SK-N-SH treated with all-trans-retinoic acid at 6 μM for 48 hours (cell line): ENCODE measurements at regions not wholly inside any gene's neighbourhood (a gene's known extent, or its start where the extent isn't known, plus 50 kb on each side); places are given as distances from the start of the nearest gene placed in this dataset.

Experiments used
- ATAC-seq: fragments of 200-7000 bp; cut with Tn5 transposase; 3 replicates; pipeline ENCODE4 v1.9.1; 2020; ENCODE audit warnings: mild to moderate bottlenecking, moderate library complexity
- ARNTL ChIP-seq: fragments of 450-650 bp; formaldehyde crosslinking; IDR thresholded peaks from 2 replicates; pipeline ENCODE4 v1.5.0; 2020; ENCODE audit warnings: low read depth, mild to moderate bottlenecking, moderate library complexity, borderline replicate concordance
- BACH2 ChIP-seq: fragments of 250-450 bp; sonication (Bioruptor Pico); IDR thresholded peaks from 2 replicates; pipeline ENCODE4 v1.9.0; 2021; ENCODE audit warnings: mild to moderate bottlenecking, borderline replicate concordance
- CSDC2 ChIP-seq: fragments of 250-450 bp; sonication (Bioruptor Pico); IDR thresholded peaks from 2 replicates; pipeline ENCODE4 v1.5.0; 2020; ENCODE audit warnings: mild to moderate bottlenecking, moderate library complexity
- ESRRG ChIP-seq: fragments of 250-450 bp; sonication (Bioruptor Pico); IDR thresholded peaks from 2 replicates; pipeline ENCODE4 v1.6.1; 2021; ENCODE audit warnings: mild to moderate bottlenecking
- GLIS3 ChIP-seq: fragments of 250-450 bp; sonication (Bioruptor Pico); IDR thresholded peaks from 2 replicates; pipeline ENCODE4 v1.5.0; 2020; ENCODE audit warnings: mild to moderate bottlenecking, moderate library complexity
- ISL1 ChIP-seq: fragments of 250-450 bp; sonication (Bioruptor Pico); IDR thresholded peaks from 2 replicates; pipeline ENCODE4 v2.1.2; 2022; ENCODE audit warnings: mild to moderate bottlenecking, moderate library complexity
- OSR1 ChIP-seq: fragments of 250-450 bp; sonication (Bioruptor Pico); IDR thresholded peaks from 2 replicates; pipeline ENCODE4 v1.8.0; 2022; ENCODE audit warnings: moderate library complexity, mild to moderate bottlenecking, inconsistent platforms
- PATZ1 ChIP-seq: fragments of 250-450 bp; sonication (Bioruptor Pico); IDR thresholded peaks from 2 replicates; pipeline ENCODE4 v1.8.0; 2020; ENCODE audit warnings: mild to moderate bottlenecking, moderate library complexity, borderline replicate concordance
- PPARA ChIP-seq: fragments of 250-450 bp; sonication (Bioruptor Pico); IDR thresholded peaks from 2 replicates; pipeline ENCODE4 v1.5.0; 2020; ENCODE audit warnings: mild to moderate bottlenecking, borderline replicate concordance
- RARB ChIP-seq: fragments of 250-450 bp; sonication (Bioruptor Pico); IDR thresholded peaks from 2 replicates; pipeline ENCODE4 v1.8.0; 2021; ENCODE audit warnings: mild to moderate bottlenecking, moderate library complexity
- SNAI2 ChIP-seq: fragments of 250-450 bp; sonication (Bioruptor Pico); IDR thresholded peaks from 2 replicates; pipeline ENCODE4 v1.5.0; 2020; ENCODE audit warnings: mild to moderate bottlenecking, moderate library complexity
- TCF4 ChIP-seq: fragments of 250-450 bp; sonication (Bioruptor Pico); IDR thresholded peaks from 2 replicates; pipeline ENCODE4 v1.8.0; 2021; ENCODE audit warnings: mild to moderate bottlenecking, moderate library complexity, borderline replicate concordance
- TOX ChIP-seq: fragments of 250-450 bp; sonication (Bioruptor Pico); IDR thresholded peaks from 2 replicates; pipeline ENCODE4 v1.8.0; 2021; ENCODE audit warnings: mild to moderate bottlenecking, moderate library complexity, borderline replicate concordance
- TSHZ2 ChIP-seq: fragments of 250-450 bp; sonication (Bioruptor Pico); IDR thresholded peaks from 2 replicates; pipeline ENCODE4 v1.5.0; 2020; ENCODE audit warnings: mild to moderate bottlenecking, moderate library complexity
- ZFP3 ChIP-seq: fragments of 250-450 bp; sonication (Bioruptor Pico); IDR thresholded peaks from 2 replicates; pipeline ENCODE4 v1.5.0; 2020; ENCODE audit warnings: mild to moderate bottlenecking, moderate library complexity
- ZFP30 ChIP-seq: fragments of 450-650 bp; formaldehyde crosslinking; IDR thresholded peaks from 2 replicates; pipeline ENCODE4 v1.5.0; 2022; ENCODE audit warnings: mild to moderate bottlenecking, moderate library complexity
- ZNF565 ChIP-seq: fragments of 450-650 bp; formaldehyde crosslinking; conservative IDR thresholded peaks from 2 replicates; pipeline ENCODE4 v1.5.0; 2020; ENCODE audit warnings: low read depth, mild to moderate bottlenecking, moderate library complexity
- ZNF70 ChIP-seq: fragments of 450-650 bp; formaldehyde crosslinking; IDR thresholded peaks from 2 replicates; pipeline ENCODE4 v1.5.0; 2020; ENCODE audit warnings: mild to moderate bottlenecking, moderate library complexity
- ZNF8 ChIP-seq: fragments of 450-650 bp; formaldehyde crosslinking; IDR thresholded peaks from 2 replicates; pipeline ENCODE4 v1.5.0; 2020; ENCODE audit warnings: mild to moderate bottlenecking, moderate library complexity
- TF ChIP-seq, protein P1 (sequence below): fragments of 250-450 bp; sonication (Bioruptor Pico); IDR thresholded peaks from 2 replicates; pipeline ENCODE4 v1.5.1; 2020; ENCODE audit warnings: low read depth, mild to moderate bottlenecking, moderate library complexity
- TF ChIP-seq, protein P2 (sequence below): fragments of 250-450 bp; sonication (Bioruptor Pico); IDR thresholded peaks from 2 replicates; pipeline ENCODE4 v1.8.0; 2021; ENCODE audit warnings: low read depth, mild to moderate bottlenecking, moderate library complexity, borderline replicate concordance

- no peak for ATAC-seq
- TF ChIP-seq ESRRG (CRISPR knock-in tag) (no peak), ZFP30 (no peak), ARNTL (CRISPR knock-in tag) (no peak), ZFP3 (CRISPR knock-in tag) (no peak), TCF4 (CRISPR knock-in tag) (no peak), CSDC2 (no peak), ZNF70 (CRISPR knock-in tag) (no peak), PPARA (CRISPR knock-in tag) (no peak), PATZ1 (no peak), ISL1 (CRISPR knock-in tag) (no peak), ZNF565 (no peak), GLIS3 (CRISPR knock-in tag) (no peak), TSHZ2 (CRISPR knock-in tag) (no peak), SNAI2 (CRISPR knock-in tag) (no peak), RARB (CRISPR knock-in tag) (no peak), BACH2 (CRISPR knock-in tag) (no peak)
- TF ChIP-seq, protein P1, sequence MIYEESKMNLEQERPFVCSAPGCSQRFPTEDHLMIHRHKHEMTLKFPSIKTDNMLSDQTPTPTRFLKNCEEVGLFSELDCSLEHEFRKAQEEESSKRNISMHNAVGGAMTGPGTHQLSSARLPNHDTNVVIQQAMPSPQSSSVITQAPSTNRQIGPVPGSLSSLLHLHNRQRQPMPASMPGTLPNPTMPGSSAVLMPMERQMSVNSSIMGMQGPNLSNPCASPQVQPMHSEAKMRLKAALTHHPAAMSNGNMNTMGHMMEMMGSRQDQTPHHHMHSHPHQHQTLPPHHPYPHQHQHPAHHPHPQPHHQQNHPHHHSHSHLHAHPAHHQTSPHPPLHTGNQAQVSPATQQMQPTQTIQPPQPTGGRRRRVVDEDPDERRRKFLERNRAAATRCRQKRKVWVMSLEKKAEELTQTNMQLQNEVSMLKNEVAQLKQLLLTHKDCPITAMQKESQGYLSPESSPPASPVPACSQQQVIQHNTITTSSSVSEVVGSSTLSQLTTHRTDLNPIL (CRISPR knock-in tag) = no peak
Observed at GRCh38 chr11:47906066-47906465, 57.9 kb upstream of the NUP160 start.

DNA sequence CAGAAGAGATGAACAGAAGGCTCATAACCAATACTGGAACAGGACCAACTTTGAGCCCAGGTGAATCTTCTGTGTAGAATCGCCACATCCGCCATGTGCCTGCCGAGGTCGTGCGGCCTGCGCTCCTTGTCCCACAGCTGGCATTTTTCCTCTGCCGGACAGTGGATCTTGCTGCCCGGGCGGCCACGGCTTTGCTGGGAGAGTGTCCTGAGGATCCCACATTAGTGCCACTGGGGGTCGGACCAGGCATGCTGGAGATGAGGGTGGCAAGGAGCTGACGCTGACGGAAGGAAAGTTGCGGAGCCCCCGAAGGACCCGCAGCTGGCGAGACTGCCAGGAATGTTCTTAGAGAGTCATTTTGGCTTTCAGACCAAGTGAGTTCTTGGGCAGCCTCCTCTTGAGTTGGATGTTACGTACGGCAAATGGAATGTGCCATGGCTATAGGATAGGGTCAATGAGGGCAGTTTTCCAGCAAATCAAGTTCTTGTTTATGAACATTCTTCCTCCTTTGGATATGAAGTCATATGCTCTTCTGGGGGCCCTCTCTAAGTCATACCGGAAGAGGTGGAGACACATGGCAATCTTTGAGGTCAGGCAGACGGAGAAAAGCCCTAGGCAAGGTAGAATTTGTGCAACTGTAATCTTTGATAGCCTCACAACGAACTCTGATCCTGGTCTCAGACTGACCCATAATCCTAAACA lies 57.4 kb upstream of the NUP160 start:
- no peak for ATAC-seq
- no peak for TF ChIP-seq TCF4 (CRISPR knock-in tag)
- TF ChIP-seq PATZ1 = no peak
- no peak for TF ChIP-seq ISL1 (CRISPR knock-in tag)
- TF ChIP-seq ESRRG (CRISPR knock-in tag) = no peak
- no peak for TF ChIP-seq PPARA (CRISPR knock-in tag)
- TF ChIP-seq TOX (CRISPR knock-in tag) = no peak
- TF ChIP-seq, protein P1 (CRISPR knock-in tag) = no peak
- TF ChIP-seq ZNF8 (CRISPR knock-in tag) = no peak
- TF ChIP-seq, protein P2, sequence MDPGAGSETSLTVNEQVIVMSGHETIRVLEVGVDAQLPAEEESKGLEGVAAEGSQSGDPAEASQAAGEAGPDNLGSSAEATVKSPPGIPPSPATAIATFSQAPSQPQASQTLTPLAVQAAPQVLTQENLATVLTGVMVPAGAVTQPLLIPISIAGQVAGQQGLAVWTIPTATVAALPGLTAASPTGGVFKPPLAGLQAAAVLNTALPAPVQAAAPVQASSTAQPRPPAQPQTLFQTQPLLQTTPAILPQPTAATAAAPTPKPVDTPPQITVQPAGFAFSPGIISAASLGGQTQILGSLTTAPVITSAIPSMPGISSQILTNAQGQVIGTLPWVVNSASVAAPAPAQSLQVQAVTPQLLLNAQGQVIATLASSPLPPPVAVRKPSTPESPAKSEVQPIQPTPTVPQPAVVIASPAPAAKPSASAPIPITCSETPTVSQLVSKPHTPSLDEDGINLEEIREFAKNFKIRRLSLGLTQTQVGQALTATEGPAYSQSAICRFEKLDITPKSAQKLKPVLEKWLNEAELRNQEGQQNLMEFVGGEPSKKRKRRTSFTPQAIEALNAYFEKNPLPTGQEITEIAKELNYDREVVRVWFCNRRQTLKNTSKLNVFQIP (CRISPR knock-in tag) = no peak
- TF ChIP-seq OSR1 (CRISPR knock-in tag) = no peak
- no peak for TF ChIP-seq GLIS3 (CRISPR knock-in tag)
- TF ChIP-seq TSHZ2 (CRISPR knock-in tag) = no peak
- no peak for TF ChIP-seq RARB (CRISPR knock-in tag)
- no peak for TF ChIP-seq ARNTL (CRISPR knock-in tag)
- TF ChIP-seq ZFP3 (CRISPR knock-in tag) = no peak
- no peak for TF ChIP-seq CSDC2
- TF ChIP-seq ZNF565 = no peak
- no peak for TF ChIP-seq ZNF70 (CRISPR knock-in tag)
